HG03066 (cell line): ENCODE measurements at regions not wholly inside any gene's neighbourhood (a gene's known extent, or its start where the extent isn't known, plus 50 kb on each side); places are given as distances from the start of the nearest gene placed in this dataset.
"Not testable (repeated sequence)": the region's sequence is repeated elsewhere in the genome, so short reads cannot be mapped to it uniquely, and the experiment has no call there.

Source experiments
- ATAC-seq: cut with Tn5 transposase; IDR thresholded peaks from one replicate; pipeline ENCODE4 v1.9.1; 2021; ENCODE audit warnings: low read depth; ENCODE audit not compliant: unreplicated experiment

- ATAC-seq: no peak
Measured at GRCh38 chr1:238787471-238787870, 598.9 kb upstream of the CHRM3 start.

- no peak for ATAC-seq
Measured at GRCh38 chr1:238783633-238784032, 602.7 kb upstream of the CHRM3 start.

GRCh38 chr1:238779716-238780115 is 606.7 kb upstream of the CHRM3 start:
- no peak for ATAC-seq

- no peak for ATAC-seq
Measured at GRCh38 chr1:238778113-238778512, 608.3 kb upstream of the CHRM3 start.

GRCh38 chr1:238777551-238777950 is 608.8 kb upstream of the CHRM3 start:
- no peak for ATAC-seq

- no peak for ATAC-seq
Measured at GRCh38 chr1:238776126-238776525, 610.2 kb upstream of the CHRM3 start.

GRCh38 chr1:238772322-238772721 is 614.0 kb upstream of the CHRM3 start:
- ATAC-seq: no peak

- ATAC-seq: no peak
Measured at GRCh38 chr1:238767321-238767720, 619.0 kb upstream of the CHRM3 start.

- ATAC-seq: no peak
Measured at GRCh38 chr1:238764779-238765178, 621.6 kb upstream of the CHRM3 start.

- no peak for ATAC-seq
Measured at GRCh38 chr1:238753252-238753651, 633.1 kb upstream of the CHRM3 start.

- no peak for ATAC-seq
Measured at GRCh38 chr1:238752327-238752726, 634.0 kb upstream of the CHRM3 start.

GRCh38 chr1:238745069-238745468 is 641.3 kb upstream of the CHRM3 start:
- no peak for ATAC-seq

GRCh38 chr1:238738892-238739291 is 647.5 kb upstream of the CHRM3 start:
- no peak for ATAC-seq

- ATAC-seq: no peak
Measured at GRCh38 chr1:238727670-238728069, 658.7 kb upstream of the CHRM3 start.

- no peak for ATAC-seq
Measured at GRCh38 chr1:238722812-238723211, 663.6 kb upstream of the CHRM3 start.

GRCh38 chr1:238710697-238711096 is 675.7 kb upstream of the CHRM3 start:
- ATAC-seq: no peak

- ATAC-seq: no peak
Measured at GRCh38 chr1:238701024-238701423, 685.3 kb upstream of the CHRM3 start.

GRCh38 chr1:238690415-238690814 is 696.0 kb upstream of the CHRM3 start:
- no peak for ATAC-seq

- ATAC-seq: not testable (repeated sequence)
Measured at GRCh38 chr1:238684576-238684975, 701.8 kb upstream of the CHRM3 start.

- ATAC-seq: no peak
Measured at GRCh38 chr1:238681451-238681850, 704.9 kb upstream of the CHRM3 start.

- ATAC-seq: no peak
Measured at GRCh38 chr1:238681021-238681420, 705.3 kb upstream of the CHRM3 start.

- no peak for ATAC-seq
Measured at GRCh38 chr1:238677567-238677966, 708.8 kb upstream of the CHRM3 start.

- ATAC-seq: no peak
Measured at GRCh38 chr1:238675221-238675620, 711.1 kb upstream of the CHRM3 start.
